ENCODE measurements at regions not wholly inside any gene's neighbourhood (a gene's known extent, or its start where the extent isn't known, plus 50 kb on each side); places are given as distances from the start of the nearest gene placed in this dataset.

GRCh38 chrX:96621811-96622210, 62.8 kb upstream of the DIAPH2 start:
- TF ChIP-seq, protein P1, sequence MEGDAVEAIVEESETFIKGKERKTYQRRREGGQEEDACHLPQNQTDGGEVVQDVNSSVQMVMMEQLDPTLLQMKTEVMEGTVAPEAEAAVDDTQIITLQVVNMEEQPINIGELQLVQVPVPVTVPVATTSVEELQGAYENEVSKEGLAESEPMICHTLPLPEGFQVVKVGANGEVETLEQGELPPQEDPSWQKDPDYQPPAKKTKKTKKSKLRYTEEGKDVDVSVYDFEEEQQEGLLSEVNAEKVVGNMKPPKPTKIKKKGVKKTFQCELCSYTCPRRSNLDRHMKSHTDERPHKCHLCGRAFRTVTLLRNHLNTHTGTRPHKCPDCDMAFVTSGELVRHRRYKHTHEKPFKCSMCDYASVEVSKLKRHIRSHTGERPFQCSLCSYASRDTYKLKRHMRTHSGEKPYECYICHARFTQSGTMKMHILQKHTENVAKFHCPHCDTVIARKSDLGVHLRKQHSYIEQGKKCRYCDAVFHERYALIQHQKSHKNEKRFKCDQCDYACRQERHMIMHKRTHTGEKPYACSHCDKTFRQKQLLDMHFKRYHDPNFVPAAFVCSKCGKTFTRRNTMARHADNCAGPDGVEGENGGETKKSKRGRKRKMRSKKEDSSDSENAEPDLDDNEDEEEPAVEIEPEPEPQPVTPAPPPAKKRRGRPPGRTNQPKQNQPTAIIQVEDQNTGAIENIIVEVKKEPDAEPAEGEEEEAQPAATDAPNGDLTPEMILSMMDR (IDR thresholded peaks at IDR 0.05), result no peak
- no peak for TF ChIP-seq POLR2A (IDR thresholded peaks at IDR 0.05)
- TF ChIP-seq EP300 (IDR thresholded peaks at IDR 0.05), result no peak
